GM18505 (cell line): ENCODE measurements at regions not wholly inside any gene's neighbourhood (a gene's known extent, or its start where the extent isn't known, plus 50 kb on each side); places are given as distances from the start of the nearest gene placed in this dataset.
A peak's percentile ranks its signal among the peaks of the same experiment; 100 is the strongest.
"Not testable (repeated sequence)": the region's sequence is repeated elsewhere in the genome, so short reads cannot be mapped to it uniquely, and the experiment has no call there.

ENCODE experiments used
- ATAC-seq: cut with Tn5 transposase; IDR thresholded peaks from one replicate; pipeline ENCODE4 v1.9.1; 2021; ENCODE audit not compliant: unreplicated experiment
- POLR2A ChIP-seq: IDR thresholded peaks from 4 replicates; pipeline ENCODE4 v1.6.1; 2011; ENCODE audit warnings: borderline replicate concordance; ENCODE audit not compliant: insufficient read depth, insufficient read length; ENCODE audit errors: extremely low read depth

DNA sequence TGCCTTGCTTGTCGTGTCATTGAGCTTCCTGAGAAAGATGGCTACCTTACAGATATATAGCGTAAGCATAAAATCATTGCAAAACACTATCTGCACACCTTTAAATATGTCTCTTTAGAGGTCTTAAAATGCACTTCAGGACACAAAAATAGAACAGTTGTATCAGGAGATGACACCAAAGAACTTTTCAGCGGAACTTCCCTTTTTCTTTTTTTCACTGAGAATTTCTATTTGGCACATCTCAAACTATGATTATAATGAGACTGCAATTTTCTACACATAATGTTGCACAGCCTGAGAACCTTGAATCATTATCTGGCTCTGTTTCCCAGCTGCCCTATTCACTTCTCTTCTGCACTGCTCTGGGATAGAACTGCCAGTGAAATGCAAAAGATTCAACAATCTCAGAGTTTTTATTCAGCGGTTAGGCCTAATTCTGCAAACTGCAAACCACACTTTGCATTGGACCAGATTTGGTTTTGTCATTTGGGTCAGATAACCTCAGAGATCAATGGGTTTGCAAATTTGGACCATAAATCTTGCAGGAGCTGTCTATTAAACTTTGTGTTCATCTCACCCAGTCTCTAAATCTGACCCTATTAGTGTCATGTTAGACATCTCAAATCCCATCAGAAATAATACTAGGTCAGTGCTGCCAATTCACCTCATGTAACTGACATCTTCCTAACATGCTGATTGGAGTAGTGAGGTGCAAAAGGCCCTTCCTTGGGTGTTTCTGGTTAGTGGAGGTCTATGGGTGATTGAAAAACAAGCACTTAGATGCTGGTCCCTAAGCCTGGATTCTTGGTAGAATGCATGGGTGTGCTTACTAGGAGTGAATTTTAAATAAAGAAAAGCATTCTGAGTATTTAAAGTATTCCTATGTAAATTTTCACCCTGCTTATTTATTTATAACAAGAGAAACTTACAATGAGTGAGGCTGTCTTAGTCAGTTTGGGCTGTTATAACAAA, 382.7 kb downstream of the UTRN start:
- no peak for ATAC-seq
- TF ChIP-seq POLR2A, result no peak

- not testable (repeated sequence) for ATAC-seq
These were observed 385.1 kb downstream of the UTRN start for GRCh38 chr6:144670259-144670658.

DNA sequence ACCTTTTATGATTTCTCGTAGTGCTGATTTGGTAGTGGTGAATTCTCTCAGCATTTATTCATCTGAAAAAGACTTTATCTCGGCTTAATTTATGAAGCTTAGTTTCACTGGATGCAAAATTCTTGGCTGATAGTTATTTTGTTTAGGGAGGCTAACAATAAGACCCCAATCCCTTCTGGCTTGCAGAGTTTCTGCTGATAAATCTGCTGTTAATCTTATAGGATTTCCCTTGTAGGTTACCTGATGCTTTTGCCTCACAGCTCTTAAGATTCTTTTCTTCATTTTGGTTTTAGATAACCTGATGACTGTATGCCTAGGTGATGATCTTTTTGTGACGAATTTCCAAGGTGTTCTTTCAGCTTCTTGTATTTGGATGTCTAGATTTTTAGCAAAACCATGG, 388.7 kb downstream of the UTRN start:
- ATAC-seq, result no peak
- TF ChIP-seq POLR2A, result no peak

DNA sequence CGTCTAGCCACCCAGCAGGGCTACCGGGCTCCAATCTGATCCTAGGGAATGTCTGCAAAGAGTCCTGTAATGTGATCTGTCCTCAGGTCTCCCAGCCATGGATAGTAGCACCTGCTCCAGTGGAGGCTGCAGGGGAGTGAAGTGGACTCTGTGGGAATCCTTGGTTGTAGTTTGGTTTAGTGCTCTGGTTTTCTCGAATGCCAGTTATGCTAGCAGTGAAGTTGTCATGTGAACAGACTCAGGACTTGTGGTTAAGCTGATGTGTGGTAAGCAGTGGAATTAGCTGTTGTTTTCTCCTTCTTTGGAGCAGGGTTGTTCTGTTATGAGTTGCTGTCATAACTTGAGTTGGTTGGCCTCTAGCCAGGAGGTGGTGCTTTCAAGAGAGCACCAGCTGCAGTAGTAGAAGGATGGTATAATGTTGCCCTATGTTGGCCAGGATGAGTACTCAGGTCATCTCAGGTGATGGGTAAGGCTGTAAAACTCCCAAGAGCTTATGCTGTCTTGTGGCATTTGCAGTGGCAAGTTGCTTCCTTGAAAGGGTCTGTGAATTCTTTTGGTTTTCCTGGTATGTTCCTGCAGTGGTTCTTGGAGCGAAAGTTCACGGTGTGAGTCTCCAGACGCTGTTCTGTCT, 390.2 kb downstream of the UTRN start:
- peak; percentile 64 for ATAC-seq
- TF ChIP-seq POLR2A, result no peak

GRCh38 chr6:144676310-144676709, 391.2 kb downstream of the UTRN start:
- not testable (repeated sequence) for ATAC-seq

DNA sequence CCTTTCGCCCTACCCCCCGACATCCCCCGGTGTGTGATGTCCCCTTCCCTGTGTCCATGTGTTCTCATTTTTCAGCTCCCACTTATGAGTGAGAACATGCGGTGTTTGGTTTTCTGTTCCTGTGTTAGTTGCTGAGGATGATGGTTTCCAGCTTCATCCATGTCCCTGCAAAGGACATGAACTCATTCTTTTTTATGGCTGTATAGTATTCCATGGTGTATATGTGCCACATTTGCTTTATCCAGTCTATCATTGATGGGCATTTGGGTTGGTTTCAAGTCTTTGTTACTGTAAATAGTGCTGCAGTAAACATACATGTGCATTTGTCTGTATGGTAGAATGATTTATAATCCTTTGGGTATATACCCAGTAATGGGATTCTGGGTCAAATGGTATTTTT, 392.1 kb downstream of the UTRN start:
- not testable (repeated sequence) for ATAC-seq

- ATAC-seq, result no peak
- TF ChIP-seq POLR2A, result no peak
These were observed 393.7 kb downstream of the UTRN start for GRCh38 chr6:144678844-144679243.

DNA sequence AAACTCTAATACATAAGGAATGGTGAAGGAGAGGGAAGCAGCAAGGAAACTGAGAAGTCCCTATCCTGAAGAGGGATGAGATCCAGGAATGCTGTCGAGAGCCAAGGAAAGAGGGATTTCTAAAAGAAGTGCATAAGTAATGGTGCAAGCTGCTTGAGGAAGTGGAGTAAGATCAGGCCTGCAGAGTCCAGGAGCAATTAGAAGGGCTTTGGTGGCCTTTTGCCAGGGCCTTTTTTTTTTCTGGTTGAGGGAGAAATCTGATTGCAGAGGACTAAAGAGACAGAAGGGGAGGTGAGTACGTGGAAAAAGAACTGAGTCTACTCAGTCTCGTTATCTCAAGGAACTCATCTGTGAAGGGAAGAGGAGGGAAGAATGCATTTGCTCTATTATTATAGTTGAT, 396.2 kb downstream of the UTRN start:
- no peak for ATAC-seq
- no peak for TF ChIP-seq POLR2A

- no peak for ATAC-seq
- TF ChIP-seq POLR2A, result no peak
These were observed 398.3 kb downstream of the UTRN start for GRCh38 chr6:144683216-144684070.

DNA sequence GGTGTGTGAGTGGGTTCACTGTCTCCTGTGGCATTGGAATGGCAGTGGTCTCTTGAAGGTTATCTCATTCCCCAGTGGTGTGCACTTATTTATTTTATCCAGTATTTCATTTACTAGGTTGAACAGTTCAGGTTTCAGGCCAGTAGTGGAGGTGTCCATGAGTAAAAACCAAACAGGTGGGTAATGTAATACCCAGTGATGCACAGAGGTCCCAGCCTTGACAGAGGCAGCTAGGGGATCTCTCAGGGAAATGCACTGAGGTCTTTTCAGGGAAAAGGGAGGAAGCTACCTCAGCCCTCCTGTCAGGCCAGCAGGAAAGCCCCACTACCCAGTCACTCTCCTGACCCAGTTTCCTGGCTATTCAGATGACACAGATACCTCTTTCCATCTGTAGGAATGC, 403.6 kb downstream of the UTRN start:
- no peak for ATAC-seq
- TF ChIP-seq POLR2A, result no peak

DNA sequence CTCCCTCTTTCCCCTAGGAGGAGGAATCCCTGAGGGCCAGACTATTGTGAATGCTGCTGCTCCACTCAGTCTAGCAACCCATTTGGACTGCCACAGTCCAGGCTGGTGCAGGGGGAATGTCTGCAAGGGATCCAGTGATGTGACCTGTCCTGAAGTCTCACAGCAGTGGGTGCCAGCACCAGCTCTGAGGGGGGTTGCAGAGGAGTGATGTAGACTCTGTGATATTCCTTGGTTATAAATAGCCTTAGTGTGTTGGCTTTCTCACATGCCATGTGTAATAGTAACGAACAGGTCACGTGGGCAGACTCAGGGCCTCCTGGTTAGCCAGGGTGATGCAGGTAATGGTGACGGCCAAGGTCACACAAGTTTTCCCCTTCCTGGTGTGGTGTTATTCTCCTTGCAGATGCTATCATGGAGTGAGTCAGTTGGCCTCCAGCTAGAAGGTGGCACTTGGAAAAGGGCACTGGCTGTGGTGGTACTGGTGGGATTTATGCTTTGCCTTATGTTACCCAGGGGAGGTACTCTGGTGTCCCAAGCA, 404.4 kb downstream of the UTRN start:
- no peak for TF ChIP-seq POLR2A
- no peak for ATAC-seq

GRCh38 chr6:144690133-144690532, 405.0 kb downstream of the UTRN start:
- TF ChIP-seq POLR2A, result no peak
- ATAC-seq, result no peak

DNA sequence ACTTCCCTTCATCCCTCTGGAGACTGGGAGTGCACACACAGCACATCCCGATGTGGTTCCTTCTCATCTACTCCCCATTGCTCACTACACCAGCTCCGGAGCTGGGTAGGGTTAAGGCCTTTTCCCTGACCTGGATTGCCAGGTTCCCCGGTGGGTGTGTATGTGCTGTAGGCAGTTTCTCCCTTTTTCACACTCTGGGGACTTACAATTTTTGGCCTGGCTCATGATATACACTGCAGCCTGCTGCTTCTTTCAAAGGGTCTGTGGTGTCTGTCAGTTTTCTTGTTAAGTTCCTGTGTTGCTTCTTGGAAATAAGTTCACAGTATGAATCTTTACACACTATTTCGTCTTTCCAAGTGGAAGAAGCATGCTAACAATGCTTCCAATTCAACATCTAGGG, 405.5 kb downstream of the UTRN start:
- TF ChIP-seq POLR2A, result no peak
- ATAC-seq, result no peak

GRCh38 chr6:144692050-144692449, 406.9 kb downstream of the UTRN start:
- not testable (repeated sequence) for ATAC-seq
